K562 (cell line): ENCODE measurements at regions not wholly inside any gene's neighbourhood (a gene's known extent, or its start where the extent isn't known, plus 50 kb on each side); places are given as distances from the start of the nearest gene placed in this dataset.

ENCODE experiments used
- TF ChIP-seq, protein P1 (sequence below), 2 experiments: fragments of 450-650 bp; formaldehyde crosslinking in 1 of 2; IDR thresholded peaks; 2 replicates each; pipeline versions ENCODE4 v1.4.0 to v1.6.1; 2014 to 2020; ENCODE audit warnings: mild to moderate bottlenecking in 2 of 2, borderline replicate concordance in 1 of 2, low read depth in 1 of 2
- TF ChIP-seq, protein P2 (sequence below): fragments of 250-450 bp; sonication (Bioruptor Pico); IDR thresholded peaks from 2 replicates; pipeline ENCODE4 v1.5.0; 2020; ENCODE audit warnings: mild to moderate bottlenecking, borderline replicate concordance

DNA sequence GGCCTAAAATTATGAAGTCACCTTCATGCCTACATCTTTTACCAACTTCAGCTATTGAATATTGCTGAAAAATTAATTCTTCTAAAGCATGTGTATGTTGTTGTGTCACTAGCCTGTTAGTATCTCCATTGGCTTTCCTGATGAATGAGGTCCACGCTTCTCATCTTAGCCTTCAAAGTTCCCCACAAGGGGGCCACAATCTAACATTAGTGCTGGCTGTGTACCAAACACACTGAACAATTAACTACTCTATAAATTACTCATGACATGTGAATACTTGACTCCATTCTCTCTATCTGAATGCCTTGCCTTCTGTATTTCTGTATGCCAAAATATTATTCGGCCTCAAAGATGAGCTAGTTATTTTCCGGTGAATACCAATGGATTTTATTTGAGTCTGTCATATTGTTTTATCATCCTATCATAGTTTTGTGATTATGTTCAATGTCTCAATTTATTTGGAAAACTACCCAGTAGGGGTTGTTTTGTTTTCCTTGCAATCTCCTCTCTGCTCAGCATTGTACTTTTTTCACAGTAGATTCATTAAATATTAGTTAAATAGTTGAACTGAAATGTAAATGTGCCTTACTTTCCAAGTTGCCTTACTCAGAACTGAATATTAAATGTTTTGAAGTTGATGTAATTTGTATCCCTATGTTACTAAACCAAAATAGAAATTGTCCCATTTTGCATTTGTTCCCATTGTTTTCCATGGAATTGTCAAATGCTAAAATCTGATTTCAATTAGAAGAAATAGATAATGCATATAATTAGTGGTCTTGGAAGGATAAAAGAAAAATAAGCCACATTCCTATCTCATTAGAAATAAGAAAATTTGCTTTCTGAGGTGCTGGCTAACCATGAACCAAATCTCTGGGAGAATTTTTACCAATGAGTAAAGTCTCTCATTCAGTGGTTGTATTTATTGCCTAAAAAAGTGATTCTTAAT lies 208.4 kb upstream of the COL3A1 start (continued):
- TF ChIP-seq, protein P1, sequence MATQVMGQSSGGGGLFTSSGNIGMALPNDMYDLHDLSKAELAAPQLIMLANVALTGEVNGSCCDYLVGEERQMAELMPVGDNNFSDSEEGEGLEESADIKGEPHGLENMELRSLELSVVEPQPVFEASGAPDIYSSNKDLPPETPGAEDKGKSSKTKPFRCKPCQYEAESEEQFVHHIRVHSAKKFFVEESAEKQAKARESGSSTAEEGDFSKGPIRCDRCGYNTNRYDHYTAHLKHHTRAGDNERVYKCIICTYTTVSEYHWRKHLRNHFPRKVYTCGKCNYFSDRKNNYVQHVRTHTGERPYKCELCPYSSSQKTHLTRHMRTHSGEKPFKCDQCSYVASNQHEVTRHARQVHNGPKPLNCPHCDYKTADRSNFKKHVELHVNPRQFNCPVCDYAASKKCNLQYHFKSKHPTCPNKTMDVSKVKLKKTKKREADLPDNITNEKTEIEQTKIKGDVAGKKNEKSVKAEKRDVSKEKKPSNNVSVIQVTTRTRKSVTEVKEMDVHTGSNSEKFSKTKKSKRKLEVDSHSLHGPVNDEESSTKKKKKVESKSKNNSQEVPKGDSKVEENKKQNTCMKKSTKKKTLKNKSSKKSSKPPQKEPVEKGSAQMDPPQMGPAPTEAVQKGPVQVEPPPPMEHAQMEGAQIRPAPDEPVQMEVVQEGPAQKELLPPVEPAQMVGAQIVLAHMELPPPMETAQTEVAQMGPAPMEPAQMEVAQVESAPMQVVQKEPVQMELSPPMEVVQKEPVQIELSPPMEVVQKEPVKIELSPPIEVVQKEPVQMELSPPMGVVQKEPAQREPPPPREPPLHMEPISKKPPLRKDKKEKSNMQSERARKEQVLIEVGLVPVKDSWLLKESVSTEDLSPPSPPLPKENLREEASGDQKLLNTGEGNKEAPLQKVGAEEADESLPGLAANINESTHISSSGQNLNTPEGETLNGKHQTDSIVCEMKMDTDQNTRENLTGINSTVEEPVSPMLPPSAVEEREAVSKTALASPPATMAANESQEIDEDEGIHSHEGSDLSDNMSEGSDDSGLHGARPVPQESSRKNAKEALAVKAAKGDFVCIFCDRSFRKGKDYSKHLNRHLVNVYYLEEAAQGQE (IDR thresholded peaks at IDR 0.05; ENCODE audit: borderline replicate concordance) = no peak
- TF ChIP-seq, protein P1 (CRISPR knock-in tag; IDR thresholded peaks at IDR 0.05; ENCODE audit: low read depth) = no peak
- TF ChIP-seq, protein P2, sequence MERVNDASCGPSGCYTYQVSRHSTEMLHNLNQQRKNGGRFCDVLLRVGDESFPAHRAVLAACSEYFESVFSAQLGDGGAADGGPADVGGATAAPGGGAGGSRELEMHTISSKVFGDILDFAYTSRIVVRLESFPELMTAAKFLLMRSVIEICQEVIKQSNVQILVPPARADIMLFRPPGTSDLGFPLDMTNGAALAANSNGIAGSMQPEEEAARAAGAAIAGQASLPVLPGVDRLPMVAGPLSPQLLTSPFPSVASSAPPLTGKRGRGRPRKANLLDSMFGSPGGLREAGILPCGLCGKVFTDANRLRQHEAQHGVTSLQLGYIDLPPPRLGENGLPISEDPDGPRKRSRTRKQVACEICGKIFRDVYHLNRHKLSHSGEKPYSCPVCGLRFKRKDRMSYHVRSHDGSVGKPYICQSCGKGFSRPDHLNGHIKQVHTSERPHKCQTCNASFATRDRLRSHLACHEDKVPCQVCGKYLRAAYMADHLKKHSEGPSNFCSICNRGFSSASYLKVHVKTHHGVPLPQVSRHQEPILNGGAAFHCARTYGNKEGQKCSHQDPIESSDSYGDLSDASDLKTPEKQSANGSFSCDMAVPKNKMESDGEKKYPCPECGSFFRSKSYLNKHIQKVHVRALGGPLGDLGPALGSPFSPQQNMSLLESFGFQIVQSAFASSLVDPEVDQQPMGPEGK (CRISPR knock-in tag) = no peak
